GM21423 (cell line): ENCODE measurements at regions not wholly inside any gene's neighbourhood (a gene's known extent, or its start where the extent isn't known, plus 50 kb on each side); places are given as distances from the start of the nearest gene placed in this dataset.
A peak's percentile ranks its signal among the peaks of the same experiment; 100 is the strongest.

Experiments used
- ATAC-seq: cut with Tn5 transposase; IDR thresholded peaks from one replicate; pipeline ENCODE4 v1.9.1; 2021; ENCODE audit warnings: mild to moderate bottlenecking, moderate library complexity; ENCODE audit not compliant: unreplicated experiment

GRCh38 chr5:82855893-82856550 lies 221.2 kb downstream of the TMEM167A start:
- no peak for ATAC-seq

GRCh38 chr5:82854956-82855355 lies 222.2 kb downstream of the TMEM167A start:
- ATAC-seq, result no peak

GRCh38 chr5:82851471-82851870 lies 225.7 kb downstream of the TMEM167A start:
- ATAC-seq, result no peak

GRCh38 chr5:82850393-82850792 lies 226.8 kb downstream of the TMEM167A start:
- no peak for ATAC-seq

GRCh38 chr5:82849885-82850284 lies 227.3 kb downstream of the TMEM167A start:
- no peak for ATAC-seq

- no peak for ATAC-seq
Measured at GRCh38 chr5:82847562-82847961, 229.6 kb downstream of the TMEM167A start.

GRCh38 chr5:82839881-82840280 lies 237.3 kb downstream of the TMEM167A start:
- no peak for ATAC-seq

GRCh38 chr5:82835488-82835887 lies 241.7 kb downstream of the TMEM167A start:
- no peak for ATAC-seq

- ATAC-seq, result no peak
Measured at GRCh38 chr5:82834151-82834550, 243.0 kb downstream of the TMEM167A start.

GRCh38 chr5:82833277-82833676 lies 243.9 kb downstream of the TMEM167A start:
- no peak for ATAC-seq

- no peak for ATAC-seq
Measured at GRCh38 chr5:82832445-82832844, 244.7 kb downstream of the TMEM167A start.

GRCh38 chr5:82828211-82828610 lies 249.0 kb downstream of the TMEM167A start:
- no peak for ATAC-seq

GRCh38 chr5:82827651-82828050 lies 249.5 kb downstream of the TMEM167A start:
- ATAC-seq, result no peak

- ATAC-seq, result no peak
Measured at GRCh38 chr5:82822634-82822927, 254.6 kb downstream of the TMEM167A start.

- ATAC-seq, result no peak
Measured at GRCh38 chr5:82821846-82822633, 255.2 kb downstream of the TMEM167A start.

- peak; percentile 73 for ATAC-seq
Measured at GRCh38 chr5:82820961-82821845, 256.0 kb downstream of the TMEM167A start.

- no peak for ATAC-seq
Measured at GRCh38 chr5:82820188-82820587, 257.0 kb downstream of the TMEM167A start.

- ATAC-seq, result no peak
Measured at GRCh38 chr5:82817897-82818676, 259.1 kb downstream of the TMEM167A start.

GRCh38 chr5:82816926-82817325 lies 260.3 kb downstream of the TMEM167A start:
- ATAC-seq, result no peak

- no peak for ATAC-seq
Measured at GRCh38 chr5:82815871-82816270, 261.3 kb downstream of the TMEM167A start.

- no peak for ATAC-seq
Measured at GRCh38 chr5:82813861-82814260, 263.3 kb downstream of the TMEM167A start.
